ENCODE measurements at regions not wholly inside any gene's neighbourhood (a gene's known extent, or its start where the extent isn't known, plus 50 kb on each side); places are given as distances from the start of the nearest gene placed in this dataset.

- no peak for TF ChIP-seq CTCF (conservative IDR thresholded peaks at IDR 0.05)
- Mint-ChIP-seq H3K4me1 (peaks cover 7% of the 10 kb centered on the region), H3K27ac (ENCODE audit: unreplicated experiment) (no peak overlapping the region), H3K36me3 (ENCODE audit: low read depth) (no peaks in the 10 kb centered on the region), H3K4me3 (no peak overlapping the region), H3K27me3 (ENCODE audit: low read depth) (no peaks in the 10 kb centered on the region), H3K9me3 (peaks cover 2% of the 10 kb centered on the region)
- no peak for DNase-seq (ENCODE audit: low read depth, low spot score)
Observed at GRCh38 chr4:137307806-137308205, 224.5 kb downstream of the PCDH18 start.

- Mint-ChIP-seq H3K27me3 (ENCODE audit: low read depth) (no peaks in the 10 kb centered on the region), H3K4me3 (no peak overlapping the region), H3K27ac (ENCODE audit: unreplicated experiment) (no peak overlapping the region), H3K9me3 (no peaks in the 10 kb centered on the region), H3K4me1 (no peaks in the 10 kb centered on the region), H3K36me3 (ENCODE audit: low read depth) (no peaks in the 10 kb centered on the region)
- DNase-seq (ENCODE audit: low read depth, low spot score): no peak
- no peak for TF ChIP-seq CTCF (conservative IDR thresholded peaks at IDR 0.05)
Observed at GRCh38 chr4:137300776-137301175, 231.5 kb downstream of the PCDH18 start.

GRCh38 chr4:137299281-137299680, 233.0 kb downstream of the PCDH18 start:
- Mint-ChIP-seq H3K27ac (ENCODE audit: unreplicated experiment) (no peak overlapping the region), H3K9me3 (no peaks in the 10 kb centered on the region), H3K27me3 (ENCODE audit: low read depth) (no peaks in the 10 kb centered on the region), H3K36me3 (ENCODE audit: low read depth) (no peaks in the 10 kb centered on the region), H3K4me3 (no peak overlapping the region), H3K4me1 (no peaks in the 10 kb centered on the region)
- no peak for DNase-seq (ENCODE audit: low read depth, low spot score)
- TF ChIP-seq CTCF (conservative IDR thresholded peaks at IDR 0.05): no peak

GRCh38 chr4:137293281-137293680, 239.0 kb downstream of the PCDH18 start:
- no peak overlapping the region for H3K4me3 Mint-ChIP-seq
- no peaks in the 10 kb centered on the region for H3K4me1 Mint-ChIP-seq
- peaks cover 2% of the 10 kb centered on the region for H3K9me3 Mint-ChIP-seq
- TF ChIP-seq CTCF (conservative IDR thresholded peaks at IDR 0.05): no peak
- H3K36me3 Mint-ChIP-seq (ENCODE audit: low read depth): no peaks in the 10 kb centered on the region
- DNase-seq (ENCODE audit: low read depth, low spot score): no peak
- H3K27ac Mint-ChIP-seq (ENCODE audit: unreplicated experiment): no peak overlapping the region
- no peaks in the 10 kb centered on the region for H3K27me3 Mint-ChIP-seq (ENCODE audit: low read depth)

GRCh38 chr4:137283737-137284136, 248.6 kb downstream of the PCDH18 start:
- H3K4me1 Mint-ChIP-seq: no peaks in the 10 kb centered on the region
- H3K27ac Mint-ChIP-seq (ENCODE audit: unreplicated experiment): no peak overlapping the region

More at GRCh38 chr4:137283737-137284136, 248.6 kb downstream of the PCDH18 start:
- DNase-seq (ENCODE audit: low read depth, low spot score): no peak
- H3K9me3 Mint-ChIP-seq: peaks cover 2% of the 10 kb centered on the region
- no peak overlapping the region for H3K4me3 Mint-ChIP-seq
- H3K36me3 Mint-ChIP-seq (ENCODE audit: low read depth): no peaks in the 10 kb centered on the region
- H3K27me3 Mint-ChIP-seq (ENCODE audit: low read depth): no peaks in the 10 kb centered on the region
- TF ChIP-seq CTCF (conservative IDR thresholded peaks at IDR 0.05): no peak
